ENCODE measurements at regions not wholly inside any gene's neighbourhood (a gene's known extent, or its start where the extent isn't known, plus 50 kb on each side); places are given as distances from the start of the nearest gene placed in this dataset.

- Mint-ChIP-seq H3K4me1 (no peaks in the 10 kb centered on the region), H3K9me3 (peaks cover 0 to 2% of the 10 kb centered on the region in 2 donors), H3K36me3 (no peaks in the 10 kb centered on the region), H3K27me3 (ENCODE audit: low read depth in 2 of 2) (no peaks in the 10 kb centered on the region), H3K27ac (no peak overlapping the region), H3K4me3 (no peak overlapping the region)
- TF ChIP-seq, protein P1, sequence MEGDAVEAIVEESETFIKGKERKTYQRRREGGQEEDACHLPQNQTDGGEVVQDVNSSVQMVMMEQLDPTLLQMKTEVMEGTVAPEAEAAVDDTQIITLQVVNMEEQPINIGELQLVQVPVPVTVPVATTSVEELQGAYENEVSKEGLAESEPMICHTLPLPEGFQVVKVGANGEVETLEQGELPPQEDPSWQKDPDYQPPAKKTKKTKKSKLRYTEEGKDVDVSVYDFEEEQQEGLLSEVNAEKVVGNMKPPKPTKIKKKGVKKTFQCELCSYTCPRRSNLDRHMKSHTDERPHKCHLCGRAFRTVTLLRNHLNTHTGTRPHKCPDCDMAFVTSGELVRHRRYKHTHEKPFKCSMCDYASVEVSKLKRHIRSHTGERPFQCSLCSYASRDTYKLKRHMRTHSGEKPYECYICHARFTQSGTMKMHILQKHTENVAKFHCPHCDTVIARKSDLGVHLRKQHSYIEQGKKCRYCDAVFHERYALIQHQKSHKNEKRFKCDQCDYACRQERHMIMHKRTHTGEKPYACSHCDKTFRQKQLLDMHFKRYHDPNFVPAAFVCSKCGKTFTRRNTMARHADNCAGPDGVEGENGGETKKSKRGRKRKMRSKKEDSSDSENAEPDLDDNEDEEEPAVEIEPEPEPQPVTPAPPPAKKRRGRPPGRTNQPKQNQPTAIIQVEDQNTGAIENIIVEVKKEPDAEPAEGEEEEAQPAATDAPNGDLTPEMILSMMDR (IDR thresholded peaks at IDR 0.05) = no peak
- Histone ChIP-seq H3K4me1 (ENCODE audit: control insufficient read depth, insufficient read depth, low read length) (no peaks in the 10 kb centered on the region), H3K4me3 (ENCODE audit: low read length) (no peak overlapping the region), H3K36me3 (ENCODE audit: control insufficient read depth, insufficient read depth, low read length) (no peaks in the 10 kb centered on the region), H3K27me3 (ENCODE audit: control insufficient read depth, insufficient read depth, low read length) (no peaks in the 10 kb centered on the region), H3K9me3 (ENCODE audit: control insufficient read depth, insufficient read depth, low read length) (no peaks in the 10 kb centered on the region), H3K27ac (ENCODE audit: low read length) (no peak overlapping the region)
- no peak for ATAC-seq
- no peak for DNase-seq
- WGBS (ENCODE audit: insufficient coverage) = 63% methylated on average over 4 of the region's 4 CpGs
- intact Hi-C loops (cut with micrococcal nuclease) = no loop called here
These were observed 146.7 kb downstream of the HLX start for GRCh38 chr1:221025956-221026355.

DNA sequence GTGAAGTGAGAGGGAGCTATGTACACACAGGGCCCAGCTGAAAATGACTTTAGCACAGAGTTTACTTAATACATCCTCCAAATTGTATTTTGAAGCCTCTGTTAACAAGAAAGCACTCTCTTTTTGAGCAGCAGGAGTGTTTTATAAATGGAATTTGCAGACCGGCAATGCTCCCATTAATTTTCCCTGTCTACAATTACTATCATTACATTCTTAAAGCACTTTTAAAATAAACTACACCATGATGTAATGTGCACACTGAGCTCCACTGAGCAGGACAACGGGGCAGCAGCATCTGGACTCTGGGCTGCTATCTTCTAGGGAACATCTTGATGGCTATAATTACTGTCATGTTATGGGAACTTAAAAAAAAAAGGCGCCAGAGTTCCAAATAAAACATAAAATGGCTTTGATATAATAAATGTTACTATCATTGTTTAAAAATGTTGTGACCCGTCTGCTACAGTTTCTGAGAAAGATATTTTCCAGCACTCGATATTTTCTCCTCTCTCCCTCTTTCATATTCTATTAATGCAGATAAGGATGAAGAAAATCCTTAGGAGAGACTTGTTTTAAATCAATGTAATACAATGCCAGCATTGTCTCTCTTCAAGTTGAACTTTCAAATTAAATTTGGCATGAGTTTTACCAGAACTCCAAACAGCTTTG is 150.9 kb downstream of the HLX start:
- H3K36me3 Mint-ChIP-seq = no peaks in the 10 kb centered on the region
- no peaks in the 10 kb centered on the region for H3K9me3 Mint-ChIP-seq
- ATAC-seq (no peak), DNase-seq (no peak)
- H3K4me1 ChIP-seq (ENCODE audit: control insufficient read depth, insufficient read depth, low read length) = no peaks in the 10 kb centered on the region
- H3K9me3 ChIP-seq (ENCODE audit: control insufficient read depth, insufficient read depth, low read length) = no peaks in the 10 kb centered on the region
- H3K36me3 ChIP-seq (ENCODE audit: control insufficient read depth, insufficient read depth, low read length) = no peaks in the 10 kb centered on the region
- WGBS (ENCODE audit: insufficient coverage) = 89% methylated on average over 2 of the region's 5 CpGs
- H3K27ac ChIP-seq (ENCODE audit: low read length) = no peak overlapping the region
- H3K27me3 ChIP-seq (ENCODE audit: control insufficient read depth, insufficient read depth, low read length) = no peaks in the 10 kb centered on the region
- H3K4me3 ChIP-seq (ENCODE audit: low read length) = no peak overlapping the region
- TF ChIP-seq, protein P1 (IDR thresholded peaks at IDR 0.05) = no peak
- H3K27ac Mint-ChIP-seq = no peak overlapping the region
- intact Hi-C loops (cut with micrococcal nuclease) = no loop called here
- H3K4me1 Mint-ChIP-seq = no peaks in the 10 kb centered on the region
- no peak overlapping the region for H3K4me3 Mint-ChIP-seq
- H3K27me3 Mint-ChIP-seq (ENCODE audit: low read depth in 2 of 2) = no peaks in the 10 kb centered on the region

DNA sequence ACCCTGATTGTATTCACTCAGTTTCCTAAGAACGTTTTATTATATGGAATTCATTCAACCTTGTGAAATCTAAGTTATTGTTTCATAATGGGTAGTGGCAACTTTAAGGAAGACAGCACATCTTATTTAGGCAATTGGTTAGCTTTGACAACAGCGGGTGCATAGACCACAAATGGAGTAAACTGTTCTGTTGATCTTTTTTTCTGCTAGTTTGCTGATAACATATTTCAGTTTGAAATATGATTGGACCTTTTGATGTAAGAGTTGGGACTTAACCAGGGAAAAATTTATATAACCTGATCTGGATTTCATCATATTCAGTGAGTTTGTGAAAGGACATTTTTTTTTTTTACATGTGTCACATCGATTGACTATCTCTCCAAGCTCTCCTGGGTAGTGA is 151.7 kb downstream of the HLX start:
- H3K27ac Mint-ChIP-seq = no peak overlapping the region
- H3K27me3 Mint-ChIP-seq (ENCODE audit: low read depth in 2 of 2) = no peaks in the 10 kb centered on the region
- intact Hi-C loops (cut with micrococcal nuclease) = no loop called here
- H3K4me1 Mint-ChIP-seq = no peaks in the 10 kb centered on the region
- 71% methylated on average over 3 of the region's 3 CpGs for WGBS (ENCODE audit: insufficient coverage)
- no peaks in the 10 kb centered on the region for H3K36me3 Mint-ChIP-seq
- H3K36me3 ChIP-seq (ENCODE audit: control insufficient read depth, insufficient read depth, low read length) = no peaks in the 10 kb centered on the region
- TF ChIP-seq, protein P1 (IDR thresholded peaks at IDR 0.05) = no peak
- H3K4me3 Mint-ChIP-seq = no peak overlapping the region
- ATAC-seq = peak in 1 of 3 donors; percentile 48
- no peak for DNase-seq
- no peak overlapping the region for H3K4me3 ChIP-seq (ENCODE audit: low read length)
- H3K4me1 ChIP-seq (ENCODE audit: control insufficient read depth, insufficient read depth, low read length) = no peaks in the 10 kb centered on the region
- no peak overlapping the region for H3K27ac ChIP-seq (ENCODE audit: low read length)
- H3K9me3 ChIP-seq (ENCODE audit: control insufficient read depth, insufficient read depth, low read length) = no peaks in the 10 kb centered on the region
- no peaks in the 10 kb centered on the region for H3K9me3 Mint-ChIP-seq
- no peaks in the 10 kb centered on the region for H3K27me3 ChIP-seq (ENCODE audit: control insufficient read depth, insufficient read depth, low read length)

All from natural killer cell (primary cell).